NCI-H524 treated with DMSO at 0.1 percent for 48 hours (cell line): ENCODE measurements at regions not wholly inside any gene's neighbourhood (a gene's known extent, or its start where the extent isn't known, plus 50 kb on each side); places are given as distances from the start of the nearest gene placed in this dataset.

ENCODE experiments used
- DNase-seq: peaks from one replicate; lab custom pipeline; 2025; lab: John Stamatoyannopoulos, UW

GRCh38 chr14:95466506-95466905 lies 49.9 kb downstream of the SYNE3 start:
- DNase-seq = no peak

- no peak for DNase-seq
Measured at GRCh38 chr14:95465936-95466335, 50.5 kb downstream of the SYNE3 start.

- no peak for DNase-seq
Measured at GRCh38 chr14:95465358-95465757, 51.1 kb downstream of the SYNE3 start.

- DNase-seq = no peak
Measured at GRCh38 chr14:95464514-95464913, 51.9 kb downstream of the SYNE3 start.

GRCh38 chr14:95464103-95464502 lies 52.3 kb downstream of the SYNE3 start:
- no peak for DNase-seq

GRCh38 chr14:95463171-95463901 lies 53.1 kb downstream of the SYNE3 start:
- DNase-seq = no peak

- DNase-seq = no peak
Measured at GRCh38 chr14:95462491-95462890, 54.0 kb downstream of the SYNE3 start.

GRCh38 chr14:95460647-95461478 lies 55.6 kb downstream of the SYNE3 start:
- DNase-seq = no peak

GRCh38 chr14:95458906-95459305 lies 57.5 kb downstream of the SYNE3 start:
- no peak for DNase-seq

GRCh38 chr14:95458459-95458858 lies 58.0 kb downstream of the SYNE3 start:
- no peak for DNase-seq

- no peak for DNase-seq
Measured at GRCh38 chr14:95456281-95456680, 60.2 kb downstream of the SYNE3 start.

- DNase-seq = no peak
Measured at GRCh38 chr14:95455246-95455645, 61.2 kb downstream of the SYNE3 start.

GRCh38 chr14:95453713-95453980 lies 62.8 kb downstream of the SYNE3 start:
- no peak for DNase-seq

- DNase-seq = no peak
Measured at GRCh38 chr14:95452893-95453712, 63.3 kb downstream of the SYNE3 start.

- DNase-seq = no peak
Measured at GRCh38 chr14:95452176-95452892, 64.1 kb downstream of the SYNE3 start.

- no peak for DNase-seq
Measured at GRCh38 chr14:95449131-95449530, 67.3 kb downstream of the SYNE3 start.

- no peak for DNase-seq
Measured at GRCh38 chr14:95446470-95446869, 70.0 kb downstream of the SYNE3 start.

- DNase-seq = no peak
Measured at GRCh38 chr14:95445676-95446075, 70.8 kb downstream of the SYNE3 start.

- DNase-seq = no peak
Measured at GRCh38 chr14:95445161-95445560, 71.3 kb downstream of the SYNE3 start.

- DNase-seq = no peak
Measured at GRCh38 chr14:95444132-95445129, 72.0 kb downstream of the SYNE3 start.

GRCh38 chr14:95442633-95443021 lies 73.8 kb downstream of the SYNE3 start:
- DNase-seq = peak; percentile 11
